Suppressor macrophage (primary cell): ENCODE measurements at regions not wholly inside any gene's neighbourhood (a gene's known extent, or its start where the extent isn't known, plus 50 kb on each side); places are given as distances from the start of the nearest gene placed in this dataset.

Experiments used
- DNase-seq, 4 experiments: peaks; one replicate each; pipeline ENCODE4 v3.0.0-alpha.2; 2020 to 2022

DNA sequence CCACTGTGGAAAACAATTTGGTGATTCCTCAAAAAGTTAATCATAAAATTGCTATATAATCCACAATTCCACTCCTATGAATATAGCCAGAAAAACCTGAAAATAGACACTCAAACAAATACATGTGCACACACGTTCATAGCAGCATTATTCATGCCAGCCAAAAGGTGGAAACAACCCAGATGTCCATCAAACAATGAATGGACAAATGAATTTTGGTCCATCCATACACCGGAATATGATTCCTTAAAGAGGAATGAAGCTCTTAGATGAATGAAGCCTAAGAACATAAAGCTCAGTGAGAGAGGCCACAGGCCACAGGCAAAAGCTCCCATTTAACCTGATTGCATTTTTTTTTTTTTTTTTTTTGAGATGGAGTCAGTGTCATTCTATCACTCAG, 114.6 kb upstream of the TNRC6C start:
- DNase-seq = no peak

- no peak for DNase-seq
Measured at GRCh38 chr17:77844681-77845080, 113.8 kb upstream of the TNRC6C start.

DNA sequence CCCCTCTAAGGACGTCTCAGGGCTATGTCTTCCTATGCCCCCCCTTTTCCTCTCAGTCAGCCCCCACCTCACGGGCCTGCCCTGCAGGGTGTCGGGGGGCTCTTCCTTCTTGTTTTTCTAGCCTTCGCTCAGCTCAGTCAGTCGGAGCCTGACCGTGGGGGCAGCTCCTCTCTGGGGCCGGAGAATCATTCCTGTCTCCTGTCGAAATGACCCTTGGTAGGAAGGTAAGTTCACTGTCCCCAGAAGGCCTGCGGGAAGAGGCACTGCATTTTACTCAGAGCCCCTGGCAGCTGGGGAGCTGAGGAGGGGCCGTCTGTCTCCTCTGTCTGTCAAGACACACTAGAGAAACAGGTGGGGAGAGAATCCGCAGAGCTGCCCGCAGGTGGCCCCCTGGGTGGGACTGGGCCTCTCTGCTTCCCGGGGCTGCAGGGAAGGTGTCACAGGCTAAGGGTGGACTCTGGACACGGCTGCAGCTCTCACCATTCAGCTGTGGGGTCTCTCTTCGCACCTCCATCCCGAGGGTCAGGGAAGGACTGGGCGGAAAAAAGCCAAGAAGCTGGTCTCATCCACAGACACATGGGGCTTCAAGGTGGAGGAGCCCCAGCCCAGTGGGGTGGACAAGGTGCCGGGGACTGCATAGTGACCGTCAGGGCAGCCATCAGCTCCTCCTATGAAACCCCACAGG, 112.8 kb upstream of the TNRC6C start:
- DNase-seq = no peak

- DNase-seq = no peak
Measured at GRCh38 chr17:77846531-77847085, 111.9 kb upstream of the TNRC6C start.

DNA sequence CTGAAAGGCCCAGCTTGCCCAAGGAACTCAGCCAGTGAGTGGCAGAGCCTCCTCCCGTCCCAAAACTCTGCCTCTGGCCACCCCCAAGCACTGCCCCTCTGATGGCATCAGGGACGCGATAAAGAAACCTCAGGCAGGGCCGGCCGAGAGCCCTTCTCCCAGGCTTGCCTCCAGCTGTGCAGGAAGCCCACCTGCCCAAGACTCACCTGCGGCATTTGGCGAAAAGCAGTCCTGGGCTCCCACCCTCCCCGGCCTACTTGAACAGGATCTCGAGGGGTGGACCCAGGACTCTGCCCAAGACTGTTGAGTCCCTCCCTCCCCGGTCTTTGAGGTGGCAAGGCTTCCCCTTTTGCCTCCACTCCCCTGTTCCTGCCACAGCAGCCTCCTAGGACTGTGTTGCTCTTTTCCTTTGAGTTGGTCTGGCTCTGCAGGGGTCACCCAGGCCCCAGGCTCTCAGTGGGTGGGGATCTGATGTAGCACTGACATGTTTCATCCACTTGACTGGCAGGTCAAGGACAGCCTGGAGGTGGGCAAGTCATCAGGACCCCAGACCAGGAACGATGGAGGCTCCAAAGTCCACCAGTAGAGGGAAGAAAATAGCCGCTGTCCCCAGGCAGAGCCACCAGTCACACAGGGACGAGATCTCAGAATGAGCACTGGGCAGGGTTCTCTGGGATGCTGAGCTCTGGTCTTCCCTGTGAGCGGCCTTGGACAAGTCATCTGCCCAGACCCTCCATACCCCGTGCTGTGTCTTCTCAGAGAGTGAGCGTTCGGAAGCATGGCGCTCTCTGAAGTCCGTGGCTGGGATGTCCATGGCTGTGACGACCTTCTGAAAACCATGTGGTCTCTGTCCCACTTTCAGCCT, 111.0 kb upstream of the TNRC6C start:
- DNase-seq = no peak

GRCh38 chr17:77848257-77848656, 110.2 kb upstream of the TNRC6C start:
- no peak for DNase-seq

DNA sequence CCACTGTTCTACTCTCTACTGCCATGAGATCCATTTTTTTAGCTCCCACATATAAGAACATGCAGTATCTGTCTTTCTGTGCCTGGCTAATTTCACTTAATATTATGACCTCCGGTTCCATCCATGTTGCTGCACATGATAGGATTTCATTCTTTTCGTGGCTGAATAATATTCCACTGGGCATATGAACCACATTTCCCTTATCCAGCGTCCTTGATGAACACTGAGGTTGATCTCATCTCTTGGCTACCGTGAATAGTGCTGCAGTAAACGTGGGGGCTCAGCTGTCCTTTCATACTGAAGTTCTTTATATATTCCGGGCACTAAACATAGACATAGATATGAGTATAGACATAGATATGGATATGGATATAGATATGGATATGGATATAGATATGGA, 109.3 kb upstream of the TNRC6C start:
- DNase-seq = no peak

GRCh38 chr17:77851921-77852320, 106.6 kb upstream of the TNRC6C start:
- DNase-seq = no peak

DNA sequence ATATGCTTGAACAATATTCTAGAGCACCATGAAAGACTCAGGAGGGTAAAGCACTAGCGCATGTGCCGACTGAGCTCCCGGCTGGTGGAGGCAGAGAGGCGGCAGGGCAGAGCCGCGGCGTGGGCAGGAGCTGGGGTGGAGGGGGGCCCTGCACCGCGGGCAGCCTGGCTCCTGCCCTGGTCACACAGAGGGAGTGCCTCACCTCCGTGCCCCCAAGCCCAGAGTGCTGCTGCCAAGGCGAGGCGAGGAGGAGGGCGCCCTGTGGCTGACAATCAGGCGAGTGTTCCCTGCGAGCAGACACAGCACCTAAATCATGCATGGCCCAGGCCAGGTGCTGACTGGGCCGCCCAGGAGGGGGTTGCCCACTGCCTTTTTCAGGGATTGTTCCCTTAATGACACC, 105.8 kb upstream of the TNRC6C start:
- no peak for DNase-seq

DNA sequence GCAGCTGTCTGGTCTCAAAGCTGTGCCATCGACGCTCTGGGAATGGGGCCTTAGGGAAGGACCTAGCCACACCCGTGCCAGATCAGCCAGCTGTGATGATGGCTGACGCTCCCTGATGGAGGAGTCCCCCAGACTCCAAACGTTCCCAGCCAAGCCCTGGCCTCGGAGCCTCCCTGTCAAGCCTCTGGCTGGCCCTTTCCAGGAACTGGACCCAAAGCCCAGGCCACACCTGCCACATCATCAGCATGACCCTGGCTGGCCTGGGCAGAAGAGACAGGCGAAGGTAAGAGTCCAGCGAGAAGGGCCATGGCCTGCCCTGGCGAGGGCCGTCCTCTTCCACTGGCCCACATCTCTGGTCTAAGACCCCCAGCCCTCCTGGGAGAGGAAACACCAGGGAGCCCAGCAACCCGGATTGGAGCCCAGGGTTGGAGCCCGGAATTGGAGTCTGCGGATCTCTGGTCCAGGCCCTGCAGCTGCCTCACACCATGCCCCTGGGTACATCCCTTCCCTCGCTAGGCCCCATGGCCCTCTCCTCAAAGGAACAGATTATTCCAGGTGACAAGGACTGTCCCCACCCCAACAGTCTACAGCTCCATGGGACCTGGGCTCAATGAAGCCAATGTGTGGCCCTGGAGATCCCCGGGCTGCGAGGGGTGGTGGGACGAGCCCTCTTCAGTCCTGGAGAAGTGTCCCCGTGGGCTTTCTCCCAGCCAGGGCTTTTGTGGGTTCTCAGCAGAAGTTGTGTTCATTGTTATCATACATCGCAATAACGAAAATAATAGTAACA, 105.1 kb upstream of the TNRC6C start:
- DNase-seq = no peak

DNA sequence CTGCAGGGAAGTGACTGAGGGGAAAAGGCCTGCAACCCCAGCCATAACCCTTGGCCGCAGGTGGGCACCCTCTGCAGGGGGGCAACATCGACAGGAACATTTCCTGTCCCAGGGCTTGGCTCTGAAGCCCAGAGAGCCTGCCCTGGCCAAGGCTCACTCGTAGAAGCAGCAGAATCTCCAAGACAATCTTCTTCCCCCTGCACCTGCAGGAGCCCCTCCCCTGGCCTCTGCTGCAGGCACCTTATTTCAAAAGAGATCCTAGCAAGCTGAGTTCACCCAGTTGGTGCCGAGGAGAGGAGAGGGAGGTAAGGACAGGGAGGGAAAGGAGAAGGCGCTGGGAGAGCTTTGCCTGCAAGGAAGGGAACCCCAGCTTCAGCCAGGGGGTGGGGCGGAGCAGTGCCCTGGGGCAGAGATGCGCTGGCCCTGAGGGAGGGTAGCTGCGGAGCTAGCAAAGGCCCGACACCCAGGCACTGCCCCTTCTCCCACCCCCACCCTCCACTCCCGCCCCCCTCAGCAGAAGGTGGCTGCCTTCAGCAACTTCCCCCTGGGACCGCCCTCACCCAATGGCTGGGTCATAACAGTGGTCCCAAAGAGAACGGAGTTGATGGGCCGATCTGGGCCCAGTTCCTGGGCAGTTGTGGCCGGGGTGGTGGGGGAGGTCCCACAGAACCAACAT, 104.3 kb upstream of the TNRC6C start:
- DNase-seq = no peak

DNA sequence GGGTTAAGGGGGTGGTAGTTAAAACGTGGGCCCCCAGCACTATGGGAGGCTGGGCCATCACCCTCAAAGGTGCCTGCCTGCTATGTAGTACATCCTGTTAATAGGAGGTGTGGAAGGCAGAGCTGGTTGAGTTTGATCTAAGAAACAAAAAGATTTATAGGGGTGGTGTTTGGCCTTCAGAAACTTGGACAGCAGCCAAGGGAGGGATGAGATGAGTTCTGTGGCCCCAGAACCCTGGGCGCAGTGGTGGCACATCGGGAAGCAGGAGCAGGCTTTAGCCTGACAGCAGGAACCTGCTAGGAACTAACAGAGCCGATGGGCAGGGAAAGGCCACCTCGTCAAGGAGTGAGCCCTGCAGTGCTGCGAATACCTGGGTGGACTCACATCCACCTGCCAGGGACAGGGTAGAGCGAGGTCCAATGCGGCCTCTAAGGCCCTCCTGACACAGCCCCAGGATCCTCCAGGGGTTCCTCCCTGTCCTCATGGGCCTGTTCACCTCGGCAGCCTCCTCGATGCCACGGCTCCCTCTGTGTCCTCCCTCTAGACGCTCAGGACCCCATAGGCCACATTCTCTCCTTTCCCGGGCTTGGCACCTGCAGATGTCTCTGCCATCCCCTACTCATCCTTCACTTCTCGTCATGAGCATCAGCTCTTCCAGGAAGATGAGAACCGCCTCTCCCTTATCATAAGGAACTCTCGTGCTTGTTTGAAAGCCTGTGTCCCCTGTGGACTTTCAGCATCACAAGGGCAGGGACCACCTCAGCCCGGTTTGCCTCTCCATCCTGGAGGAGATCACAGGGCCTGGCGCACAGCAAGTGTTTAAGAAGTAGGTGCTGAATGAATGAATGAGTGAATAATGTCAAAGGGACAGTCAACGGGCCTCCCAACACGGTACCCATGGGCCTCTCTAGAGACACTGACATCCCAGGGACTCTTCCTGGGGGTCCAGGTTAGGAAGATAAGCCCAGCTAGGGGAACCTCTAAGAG, 103.5 kb upstream of the TNRC6C start:
- no peak for DNase-seq

- DNase-seq = no peak
Measured at GRCh38 chr17:77856551-77857305, 101.8 kb upstream of the TNRC6C start.

- DNase-seq = no peak
Measured at GRCh38 chr17:77857306-77857555, 101.3 kb upstream of the TNRC6C start.

GRCh38 chr17:77857613-77858012, 100.9 kb upstream of the TNRC6C start:
- no peak for DNase-seq

GRCh38 chr17:77858291-77859034, 100.0 kb upstream of the TNRC6C start:
- DNase-seq = no peak

DNA sequence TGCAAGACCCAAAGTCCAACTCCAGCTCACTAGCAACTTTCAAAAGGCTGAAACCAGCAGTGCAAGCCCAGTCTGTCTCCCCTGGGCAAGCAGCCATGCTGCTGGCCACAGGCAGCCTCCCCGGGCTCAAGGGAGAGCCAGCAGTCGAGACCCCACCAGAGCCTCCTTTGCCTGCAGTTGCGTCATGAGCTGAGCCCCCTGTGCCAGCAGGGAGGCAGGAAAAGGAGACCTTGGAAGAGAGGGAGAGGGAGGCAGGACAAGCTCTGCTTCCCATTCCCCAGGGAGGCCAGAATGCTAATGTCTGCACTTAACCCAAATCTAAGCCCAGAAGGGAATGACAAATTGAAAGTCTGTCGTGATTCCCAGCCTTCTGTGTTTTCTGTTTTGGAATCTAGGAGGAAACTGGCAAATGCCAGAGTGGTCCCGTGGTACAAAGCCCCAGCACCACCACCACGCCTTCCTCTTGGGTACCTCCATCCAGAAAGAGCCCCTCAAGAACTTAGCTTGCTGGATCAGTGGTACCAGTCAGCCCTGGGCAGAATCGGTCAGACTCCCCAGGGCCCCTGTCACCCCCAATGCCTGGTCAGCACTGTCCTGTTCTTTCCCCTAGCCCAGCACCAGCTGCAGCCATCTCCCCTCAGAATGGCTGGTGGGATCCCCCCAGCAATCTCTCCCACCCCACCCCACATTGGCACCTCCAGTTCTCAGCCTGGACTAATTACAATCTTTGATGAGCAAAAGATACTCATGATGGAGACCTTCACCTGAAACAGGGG, 99.3 kb upstream of the TNRC6C start:
- DNase-seq = no peak

DNA sequence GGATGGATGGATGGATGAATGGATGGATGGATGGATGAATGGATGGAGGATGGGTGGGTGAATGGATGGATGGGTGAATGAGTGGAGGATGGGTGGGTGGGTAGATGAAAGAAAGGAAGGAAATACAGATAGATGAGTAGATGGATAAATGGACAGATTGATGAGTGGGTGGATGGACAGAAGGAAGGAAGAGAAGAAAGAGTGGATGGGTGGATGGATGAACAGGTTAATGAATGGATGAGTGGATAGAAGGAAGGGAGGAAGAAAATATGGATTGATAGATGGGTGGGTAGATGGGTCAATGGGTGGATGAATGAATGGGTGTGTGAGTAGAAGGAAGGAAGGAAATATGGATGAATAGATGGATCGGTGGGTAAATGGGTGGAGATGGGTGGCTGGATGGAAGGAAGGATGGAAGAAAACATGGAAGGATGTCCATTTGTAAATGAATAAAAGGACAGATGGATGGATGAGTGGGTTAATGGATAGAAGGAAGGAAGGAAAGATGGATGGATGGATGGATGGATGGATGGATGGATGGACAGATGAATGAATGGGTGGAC, 97.3 kb upstream of the TNRC6C start:
- DNase-seq = no peak
